Fibroblast of pulmonary artery (primary cell): ENCODE measurements at regions not wholly inside any gene's neighbourhood (a gene's known extent, or its start where the extent isn't known, plus 50 kb on each side); places are given as distances from the start of the nearest gene placed in this dataset.

ENCODE experiments used
- DNase-seq: peaks from one replicate; pipeline ENCODE4 v3.0.0-alpha.2; 2010; ENCODE audit warnings: low read depth
- H3K4me3 ChIP-seq: replicated peaks from 2 replicates; pipeline ENCODE4 v1.5.1; 2011; ENCODE audit warnings: low read depth, mild to moderate bottlenecking, control low read depth, low read length, moderate library complexity
- TF ChIP-seq, protein P1 (sequence below): IDR thresholded peaks from 2 replicates; pipeline ENCODE4 v1.5.1; 2011; ENCODE audit warnings: mild to moderate bottlenecking, control low read depth, low read length, inconsistent platforms; ENCODE audit errors: missing control alignments

DNA sequence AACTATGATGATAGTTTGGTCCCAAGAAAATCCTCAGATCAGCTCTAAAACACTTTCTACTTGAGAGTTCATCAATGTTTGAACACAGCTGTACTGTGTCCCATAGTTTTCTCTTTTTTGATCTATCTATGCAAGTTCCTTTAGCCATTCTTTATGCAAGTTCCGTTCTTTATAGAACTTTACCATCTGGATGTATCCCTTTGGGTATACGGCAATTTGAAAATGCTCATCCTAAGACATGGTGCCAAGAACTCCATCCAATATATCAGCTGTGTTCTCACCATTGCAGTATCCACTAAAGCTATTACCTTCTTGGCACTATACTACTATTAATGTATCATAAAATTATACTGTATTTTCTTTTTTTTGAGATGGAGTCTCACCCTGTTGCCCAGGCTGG is 276.9 kb downstream of the NOVA1 start:
- H3K4me3 ChIP-seq: no peak overlapping the region
- TF ChIP-seq, protein P1, sequence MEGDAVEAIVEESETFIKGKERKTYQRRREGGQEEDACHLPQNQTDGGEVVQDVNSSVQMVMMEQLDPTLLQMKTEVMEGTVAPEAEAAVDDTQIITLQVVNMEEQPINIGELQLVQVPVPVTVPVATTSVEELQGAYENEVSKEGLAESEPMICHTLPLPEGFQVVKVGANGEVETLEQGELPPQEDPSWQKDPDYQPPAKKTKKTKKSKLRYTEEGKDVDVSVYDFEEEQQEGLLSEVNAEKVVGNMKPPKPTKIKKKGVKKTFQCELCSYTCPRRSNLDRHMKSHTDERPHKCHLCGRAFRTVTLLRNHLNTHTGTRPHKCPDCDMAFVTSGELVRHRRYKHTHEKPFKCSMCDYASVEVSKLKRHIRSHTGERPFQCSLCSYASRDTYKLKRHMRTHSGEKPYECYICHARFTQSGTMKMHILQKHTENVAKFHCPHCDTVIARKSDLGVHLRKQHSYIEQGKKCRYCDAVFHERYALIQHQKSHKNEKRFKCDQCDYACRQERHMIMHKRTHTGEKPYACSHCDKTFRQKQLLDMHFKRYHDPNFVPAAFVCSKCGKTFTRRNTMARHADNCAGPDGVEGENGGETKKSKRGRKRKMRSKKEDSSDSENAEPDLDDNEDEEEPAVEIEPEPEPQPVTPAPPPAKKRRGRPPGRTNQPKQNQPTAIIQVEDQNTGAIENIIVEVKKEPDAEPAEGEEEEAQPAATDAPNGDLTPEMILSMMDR: no peak
- no peak for DNase-seq

DNA sequence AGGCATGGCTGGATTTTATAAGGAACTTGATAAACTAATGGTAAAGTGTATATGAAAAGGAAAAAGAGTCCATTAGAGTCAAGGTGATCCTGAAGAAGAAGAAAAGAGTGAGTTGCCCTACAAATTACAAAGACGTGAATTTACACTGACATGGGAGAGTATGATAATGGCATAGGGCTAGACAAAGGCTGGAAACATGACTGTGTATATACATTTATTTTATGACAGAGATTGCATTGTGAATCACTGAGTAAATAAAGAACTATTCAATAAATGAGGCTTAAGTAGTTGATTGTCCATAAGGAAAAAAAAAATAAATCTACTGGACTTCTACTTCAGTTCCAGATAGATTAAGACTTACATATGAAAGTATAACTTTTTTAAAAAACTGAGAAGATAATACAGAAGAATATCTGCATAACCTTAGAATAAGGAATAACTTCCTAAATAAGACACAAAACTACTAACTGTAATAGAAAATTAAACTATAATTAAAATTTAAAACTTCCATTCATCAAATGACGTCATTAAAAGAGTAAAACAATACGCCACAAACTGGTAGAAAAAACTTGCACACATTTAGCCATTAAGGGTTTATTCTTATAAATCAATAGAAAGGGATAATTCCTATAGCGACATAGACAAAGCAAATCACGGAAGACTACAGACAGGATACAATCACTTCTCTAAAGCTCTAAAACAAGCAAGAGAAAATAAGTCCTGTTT is 278.5 kb downstream of the NOVA1 start:
- TF ChIP-seq, protein P1: no peak
- no peak overlapping the region for H3K4me3 ChIP-seq
- no peak for DNase-seq

DNA sequence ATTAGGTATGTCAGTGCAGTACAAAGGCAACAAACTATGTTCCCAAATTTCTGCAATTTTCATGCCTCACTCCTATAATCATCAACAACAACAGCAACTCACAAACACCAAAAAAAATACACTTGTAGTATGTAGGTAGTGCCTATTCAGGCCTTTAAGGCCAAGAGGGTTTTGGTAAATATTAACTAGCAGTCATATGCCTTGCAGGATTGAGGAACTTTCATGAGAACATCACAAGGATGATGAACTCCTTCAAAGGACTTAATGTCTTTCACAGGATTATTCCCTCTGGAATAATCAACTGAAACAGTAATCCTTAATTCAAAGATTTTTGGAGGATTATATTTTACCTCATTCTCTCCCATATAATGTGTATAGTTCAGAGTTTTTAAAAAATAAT is 293.8 kb downstream of the NOVA1 start:
- DNase-seq: no peak
- TF ChIP-seq, protein P1: no peak
- H3K4me3 ChIP-seq: no peak overlapping the region

DNA sequence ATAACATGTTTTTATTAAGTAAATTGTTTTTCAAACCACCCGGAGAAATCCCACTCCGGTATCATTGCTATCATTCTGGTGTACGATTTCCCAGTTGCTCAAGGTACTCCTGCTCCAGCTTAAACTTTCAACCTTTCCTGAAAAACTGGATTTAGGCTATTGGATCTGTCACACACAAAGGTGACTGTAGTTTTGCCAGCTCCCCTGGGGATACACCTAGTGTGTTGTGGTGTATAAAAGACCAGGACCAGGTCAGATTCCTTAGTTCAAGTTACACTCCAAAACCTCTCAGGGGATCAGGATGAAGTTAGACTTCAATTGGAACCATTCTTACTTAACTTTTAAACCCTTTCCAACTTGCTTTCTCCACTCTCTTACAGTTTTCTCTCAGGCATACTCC is 303.9 kb downstream of the NOVA1 start:
- no peak overlapping the region for H3K4me3 ChIP-seq
- DNase-seq: no peak
- TF ChIP-seq, protein P1: no peak

DNA sequence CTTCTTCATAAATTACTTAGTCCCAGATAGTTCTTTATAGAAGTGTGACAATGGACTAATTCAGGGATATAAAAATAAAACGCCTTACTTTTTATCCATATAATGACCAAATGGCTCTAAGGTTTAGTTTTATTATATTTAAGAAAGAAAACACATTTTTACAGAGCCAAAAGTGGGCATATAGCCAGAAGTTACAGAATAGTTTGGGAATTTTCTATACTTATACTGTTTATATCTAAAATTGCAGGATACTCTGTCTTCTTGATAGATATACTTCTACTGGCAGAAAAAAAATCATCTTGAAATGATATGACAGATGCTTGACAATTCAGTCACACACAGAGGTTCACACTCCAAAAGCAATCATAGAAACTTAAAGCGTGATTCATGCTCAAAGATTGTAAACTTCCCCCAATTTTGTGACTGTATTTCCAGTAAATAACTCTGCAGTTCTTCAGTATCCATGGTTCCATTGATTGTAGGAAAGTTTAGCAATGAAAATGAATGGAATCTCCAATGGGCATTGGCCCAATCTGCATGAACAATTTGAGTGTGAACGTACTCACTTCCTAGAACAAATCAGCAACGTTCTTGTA is 307.8 kb downstream of the NOVA1 start:
- DNase-seq: peak; percentile 83
- no peak overlapping the region for H3K4me3 ChIP-seq
- TF ChIP-seq, protein P1: no peak

DNA sequence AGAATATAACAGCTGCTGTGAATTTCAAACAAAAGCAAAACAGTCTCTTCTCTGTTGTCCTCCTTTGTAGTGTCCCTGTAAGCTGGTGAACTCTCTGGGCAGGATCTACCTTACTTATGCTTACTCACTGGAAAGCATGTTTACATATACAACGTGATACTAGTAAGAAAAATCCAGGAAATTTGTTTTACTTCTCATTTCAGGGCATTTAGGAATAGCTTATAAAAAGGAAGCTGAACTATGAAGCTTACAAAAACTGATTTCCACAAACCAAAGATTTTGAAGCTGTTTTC is 311.0 kb downstream of the NOVA1 start:
- TF ChIP-seq, protein P1: no peak
- H3K4me3 ChIP-seq: no peak overlapping the region
- DNase-seq: peak; percentile 23
